ENCODE measurements at regions not wholly inside any gene's neighbourhood (a gene's known extent, or its start where the extent isn't known, plus 50 kb on each side); places are given as distances from the start of the nearest gene placed in this dataset.

DNA sequence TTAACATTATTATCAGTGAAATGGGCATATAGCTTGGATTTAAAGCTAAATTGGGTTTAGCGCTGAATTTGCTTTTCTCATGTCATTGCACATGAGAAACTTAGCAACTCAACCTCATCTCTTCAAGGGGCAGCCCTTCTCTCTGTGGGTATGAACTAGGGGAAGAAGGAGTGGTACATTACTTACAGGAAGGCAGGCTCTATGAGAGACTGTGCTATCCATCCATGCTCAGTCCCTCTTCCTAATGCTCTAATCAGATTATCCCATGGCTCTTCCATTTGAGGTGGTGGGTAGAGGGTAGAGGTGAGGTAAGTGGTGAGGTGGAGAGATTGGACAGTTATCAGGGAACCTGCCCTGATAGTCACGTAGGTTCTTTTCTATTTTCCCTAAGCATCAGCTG is 343.7 kb upstream of the NOVA1 start:
- no peaks in the 10 kb centered on the region for H3K4me1 ChIP-seq (ENCODE audit: insufficient read depth, poor library complexity, severe bottlenecking)
- no peak overlapping the region for H3K4me3 ChIP-seq (ENCODE audit: severe bottlenecking)
- no peak overlapping the region for H3K27ac ChIP-seq (ENCODE audit: poor library complexity, severe bottlenecking)
- TF ChIP-seq, protein P1, sequence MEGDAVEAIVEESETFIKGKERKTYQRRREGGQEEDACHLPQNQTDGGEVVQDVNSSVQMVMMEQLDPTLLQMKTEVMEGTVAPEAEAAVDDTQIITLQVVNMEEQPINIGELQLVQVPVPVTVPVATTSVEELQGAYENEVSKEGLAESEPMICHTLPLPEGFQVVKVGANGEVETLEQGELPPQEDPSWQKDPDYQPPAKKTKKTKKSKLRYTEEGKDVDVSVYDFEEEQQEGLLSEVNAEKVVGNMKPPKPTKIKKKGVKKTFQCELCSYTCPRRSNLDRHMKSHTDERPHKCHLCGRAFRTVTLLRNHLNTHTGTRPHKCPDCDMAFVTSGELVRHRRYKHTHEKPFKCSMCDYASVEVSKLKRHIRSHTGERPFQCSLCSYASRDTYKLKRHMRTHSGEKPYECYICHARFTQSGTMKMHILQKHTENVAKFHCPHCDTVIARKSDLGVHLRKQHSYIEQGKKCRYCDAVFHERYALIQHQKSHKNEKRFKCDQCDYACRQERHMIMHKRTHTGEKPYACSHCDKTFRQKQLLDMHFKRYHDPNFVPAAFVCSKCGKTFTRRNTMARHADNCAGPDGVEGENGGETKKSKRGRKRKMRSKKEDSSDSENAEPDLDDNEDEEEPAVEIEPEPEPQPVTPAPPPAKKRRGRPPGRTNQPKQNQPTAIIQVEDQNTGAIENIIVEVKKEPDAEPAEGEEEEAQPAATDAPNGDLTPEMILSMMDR (IDR thresholded peaks at IDR 0.05; ENCODE audit: poor library complexity, severe bottlenecking), result no peak
- ATAC-seq (ENCODE audit: low read depth), result no peak
- H3K36me3 ChIP-seq (ENCODE audit: low read depth), result no peaks in the 10 kb centered on the region
- H3K9me3 ChIP-seq (ENCODE audit: severe bottlenecking), result no peaks in the 10 kb centered on the region
- DNase-seq (ENCODE audit: low spot score), result no peak
- H3K27me3 ChIP-seq (ENCODE audit: insufficient read depth, poor library complexity, severe bottlenecking), result peaks cover 25% of the 10 kb centered on the region

DNA sequence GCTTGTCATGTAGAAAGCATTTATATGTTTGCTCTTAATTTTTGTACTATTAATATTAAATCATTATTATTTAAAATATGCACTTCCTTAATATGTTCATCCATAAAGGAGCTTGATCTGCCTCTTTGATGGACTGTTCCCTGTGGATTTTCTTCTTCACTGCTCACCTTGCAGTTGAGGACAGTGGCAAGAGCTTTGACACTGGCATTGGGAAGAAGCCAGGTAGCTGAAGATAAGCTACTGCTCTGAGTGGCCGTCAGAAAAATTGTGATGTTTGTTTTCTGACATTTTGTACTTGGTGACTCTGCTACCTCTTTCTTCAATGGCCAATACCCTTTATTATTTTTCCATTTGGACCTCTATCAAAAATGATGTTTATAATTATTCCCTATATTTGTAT is 349.4 kb upstream of the NOVA1 start:
- ATAC-seq (ENCODE audit: low read depth) (no peak), DNase-seq (ENCODE audit: low spot score) (no peak)

DNA sequence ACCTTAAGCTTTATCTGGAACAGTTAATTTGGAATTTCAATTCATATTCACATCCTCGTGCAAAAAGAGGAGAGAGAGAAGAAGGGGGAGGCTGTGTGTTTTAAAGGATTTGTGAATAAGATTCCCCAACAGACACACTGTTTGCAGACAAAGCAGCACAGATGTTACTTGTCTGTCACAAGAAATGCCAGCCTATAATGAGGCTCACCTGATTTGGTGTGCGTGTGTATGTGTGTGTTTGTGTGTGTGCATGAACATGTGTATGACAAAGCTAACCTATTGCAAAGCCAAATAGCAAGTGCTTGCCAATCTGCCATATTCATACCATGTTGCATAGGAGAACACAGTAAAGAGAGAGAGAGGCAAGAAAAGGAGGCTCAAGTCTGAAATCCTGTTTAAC is 361.6 kb upstream of the NOVA1 start:
- ATAC-seq (ENCODE audit: low read depth) (no peak), DNase-seq (ENCODE audit: low spot score) (no peak)
- Histone ChIP-seq H3K27ac (ENCODE audit: poor library complexity, severe bottlenecking) (no peak overlapping the region), H3K4me3 (ENCODE audit: severe bottlenecking) (no peak overlapping the region), H3K36me3 (ENCODE audit: low read depth) (no peaks in the 10 kb centered on the region), H3K4me1 (ENCODE audit: insufficient read depth, poor library complexity, severe bottlenecking) (no peaks in the 10 kb centered on the region), H3K27me3 (ENCODE audit: insufficient read depth, poor library complexity, severe bottlenecking) (peaks cover 18% of the 10 kb centered on the region), H3K9me3 (ENCODE audit: severe bottlenecking) (no peaks in the 10 kb centered on the region)
- TF ChIP-seq, protein P1 (IDR thresholded peaks at IDR 0.05; ENCODE audit: poor library complexity, severe bottlenecking), result no peak

More for the DNA sequence above, 349.4 kb upstream of the NOVA1 start:
- no peaks in the 10 kb centered on the region for H3K36me3 ChIP-seq (ENCODE audit: low read depth)
- H3K4me1 ChIP-seq (ENCODE audit: insufficient read depth, poor library complexity, severe bottlenecking), result no peaks in the 10 kb centered on the region
- H3K27ac ChIP-seq (ENCODE audit: poor library complexity, severe bottlenecking), result no peak overlapping the region
- TF ChIP-seq, protein P1 (IDR thresholded peaks at IDR 0.05; ENCODE audit: poor library complexity, severe bottlenecking), result no peak
- H3K27me3 ChIP-seq (ENCODE audit: insufficient read depth, poor library complexity, severe bottlenecking), result peaks cover 10% of the 10 kb centered on the region
- H3K9me3 ChIP-seq (ENCODE audit: severe bottlenecking), result no peaks in the 10 kb centered on the region
- no peak overlapping the region for H3K4me3 ChIP-seq (ENCODE audit: severe bottlenecking)

DNA sequence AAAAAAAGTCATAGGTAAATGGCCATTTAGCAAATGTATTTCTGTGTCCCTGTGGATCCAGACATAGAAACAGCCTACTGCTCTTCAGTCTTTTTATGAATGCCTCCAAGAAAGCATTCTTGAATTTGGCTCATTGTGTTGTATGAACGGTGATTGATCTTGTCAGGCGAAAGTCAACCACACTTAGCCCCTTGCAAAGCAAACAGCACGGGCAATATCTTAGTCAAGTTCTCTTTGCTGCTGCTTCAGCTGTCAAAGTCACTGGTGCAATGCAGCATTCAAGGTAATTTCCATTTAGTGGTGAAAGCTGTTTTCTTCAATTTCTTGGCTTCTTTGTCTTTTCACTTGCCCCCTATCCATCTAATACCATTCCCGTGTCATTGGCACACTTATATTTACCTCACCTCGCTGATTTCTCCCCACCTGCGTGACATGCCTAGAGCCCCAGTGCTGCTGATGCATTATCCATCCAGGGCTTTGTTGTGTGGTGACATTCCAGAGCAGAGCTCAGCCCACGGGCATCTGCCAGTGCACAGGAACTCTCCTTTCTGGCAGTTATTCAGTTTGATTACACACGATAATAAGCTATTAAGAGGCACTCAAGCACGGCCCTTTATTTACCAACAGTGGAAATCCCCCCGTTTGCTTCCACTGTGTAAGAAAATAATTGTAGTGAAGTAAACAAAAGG is 362.3 kb upstream of the NOVA1 start:
- Histone ChIP-seq H3K27ac (ENCODE audit: poor library complexity, severe bottlenecking) (no peak overlapping the region), H3K4me3 (ENCODE audit: severe bottlenecking) (no peak overlapping the region), H3K9me3 (ENCODE audit: severe bottlenecking) (no peaks in the 10 kb centered on the region), H3K27me3 (ENCODE audit: insufficient read depth, poor library complexity, severe bottlenecking) (peaks cover 18% of the 10 kb centered on the region), H3K36me3 (ENCODE audit: low read depth) (no peaks in the 10 kb centered on the region), H3K4me1 (ENCODE audit: insufficient read depth, poor library complexity, severe bottlenecking) (no peaks in the 10 kb centered on the region)
- ATAC-seq (ENCODE audit: low read depth), result peak; percentile 35; the same call in 1 of the 3 replicates
- TF ChIP-seq, protein P1 (IDR thresholded peaks at IDR 0.05; ENCODE audit: poor library complexity, severe bottlenecking), result no peak
- DNase-seq (ENCODE audit: low spot score), result no peak

DNA sequence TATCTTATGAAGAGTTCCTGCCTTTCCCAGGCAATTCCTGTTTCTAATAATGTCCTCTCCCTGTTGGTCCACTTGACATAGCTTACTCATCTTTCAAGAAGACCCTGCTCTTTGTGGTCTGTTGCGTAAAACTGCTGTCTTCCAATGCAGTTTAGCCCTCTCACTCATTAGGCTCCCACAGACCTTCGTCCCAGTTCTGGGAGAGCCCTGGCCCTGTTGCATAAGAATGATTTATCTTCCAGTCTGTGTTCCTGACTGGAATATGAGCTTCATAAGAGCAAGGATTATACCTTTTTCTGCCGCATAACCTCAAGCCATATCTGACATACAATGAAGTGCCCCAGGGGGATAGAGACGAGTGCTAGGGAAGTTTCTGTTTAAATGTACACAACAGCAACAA is 365.9 kb upstream of the NOVA1 start:
- TF ChIP-seq, protein P1 (IDR thresholded peaks at IDR 0.05; ENCODE audit: poor library complexity, severe bottlenecking), result no peak
- Histone ChIP-seq H3K9me3 (ENCODE audit: severe bottlenecking) (no peaks in the 10 kb centered on the region), H3K4me3 (ENCODE audit: severe bottlenecking) (no peak overlapping the region), H3K4me1 (ENCODE audit: insufficient read depth, poor library complexity, severe bottlenecking) (no peaks in the 10 kb centered on the region), H3K27me3 (ENCODE audit: insufficient read depth, poor library complexity, severe bottlenecking) (peaks cover 11% of the 10 kb centered on the region), H3K36me3 (ENCODE audit: low read depth) (no peaks in the 10 kb centered on the region), H3K27ac (ENCODE audit: poor library complexity, severe bottlenecking) (no peak overlapping the region)
- ATAC-seq (ENCODE audit: low read depth), result no peak
- no peak for DNase-seq (ENCODE audit: low spot score)
